ENCODE measurements at regions not wholly inside any gene's neighbourhood (a gene's known extent, or its start where the extent isn't known, plus 50 kb on each side); places are given as distances from the start of the nearest gene placed in this dataset.

DNA sequence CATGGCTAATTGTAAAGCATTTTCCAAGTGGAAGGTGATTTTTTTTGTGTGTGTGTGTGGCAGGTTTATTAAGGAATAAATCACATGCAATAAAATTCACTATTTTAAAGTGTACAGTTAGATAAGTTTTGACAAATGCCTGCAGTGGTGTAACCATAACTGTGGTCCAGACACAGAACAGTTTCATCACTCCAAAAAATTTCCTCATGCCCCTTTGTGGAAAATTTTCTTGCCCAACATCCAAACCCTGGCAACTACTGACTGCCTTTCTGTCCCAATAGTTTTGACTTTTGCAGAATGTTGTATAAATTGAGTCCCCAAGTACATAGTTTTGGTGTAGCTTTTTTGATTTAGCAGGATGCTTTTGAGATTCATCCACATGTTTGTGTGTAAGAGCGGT lies 135.1 kb upstream of the KLHL25 start:
- intact Hi-C loops (cut with micrococcal nuclease) = no loop called here
- Histone ChIP-seq H3K4me1 (no peaks in the 10 kb centered on the region), H3K9me3 (replicated peaks) (no peaks in the 10 kb centered on the region), H3K27ac (replicated peaks) (no peak overlapping the region), H3K4me3 (no peak overlapping the region), H3K27me3 (ENCODE audit: low read depth) (peaks cover 32% of the 10 kb centered on the region), H3K36me3 (no peaks in the 10 kb centered on the region)
- no peak for DNase-seq
- TF ChIP-seq, protein P1, sequence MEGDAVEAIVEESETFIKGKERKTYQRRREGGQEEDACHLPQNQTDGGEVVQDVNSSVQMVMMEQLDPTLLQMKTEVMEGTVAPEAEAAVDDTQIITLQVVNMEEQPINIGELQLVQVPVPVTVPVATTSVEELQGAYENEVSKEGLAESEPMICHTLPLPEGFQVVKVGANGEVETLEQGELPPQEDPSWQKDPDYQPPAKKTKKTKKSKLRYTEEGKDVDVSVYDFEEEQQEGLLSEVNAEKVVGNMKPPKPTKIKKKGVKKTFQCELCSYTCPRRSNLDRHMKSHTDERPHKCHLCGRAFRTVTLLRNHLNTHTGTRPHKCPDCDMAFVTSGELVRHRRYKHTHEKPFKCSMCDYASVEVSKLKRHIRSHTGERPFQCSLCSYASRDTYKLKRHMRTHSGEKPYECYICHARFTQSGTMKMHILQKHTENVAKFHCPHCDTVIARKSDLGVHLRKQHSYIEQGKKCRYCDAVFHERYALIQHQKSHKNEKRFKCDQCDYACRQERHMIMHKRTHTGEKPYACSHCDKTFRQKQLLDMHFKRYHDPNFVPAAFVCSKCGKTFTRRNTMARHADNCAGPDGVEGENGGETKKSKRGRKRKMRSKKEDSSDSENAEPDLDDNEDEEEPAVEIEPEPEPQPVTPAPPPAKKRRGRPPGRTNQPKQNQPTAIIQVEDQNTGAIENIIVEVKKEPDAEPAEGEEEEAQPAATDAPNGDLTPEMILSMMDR (IDR thresholded peaks at IDR 0.05; ENCODE audit: borderline replicate concordance) = no peak

DNA sequence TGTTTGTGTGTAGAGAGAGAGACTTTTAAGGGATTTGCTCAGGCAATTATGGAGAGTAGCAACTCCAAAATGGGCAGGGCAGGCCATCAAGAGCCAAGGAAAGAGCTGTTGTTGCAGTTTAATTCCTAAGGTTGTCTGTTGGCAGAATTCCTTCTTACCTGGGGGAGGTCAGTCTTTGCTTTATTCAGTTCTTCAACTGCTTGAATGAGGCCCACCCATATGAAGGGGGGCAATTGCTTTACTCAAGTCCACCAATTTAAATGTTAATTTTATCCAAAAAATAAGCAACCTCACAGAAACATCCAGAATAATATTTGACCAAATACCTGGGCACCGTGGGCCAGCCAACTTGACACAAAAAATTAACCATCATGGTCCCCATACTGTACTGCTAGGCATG lies 137.7 kb upstream of the KLHL25 start:
- Histone ChIP-seq H3K27me3 (ENCODE audit: low read depth) (peaks cover 22% of the 10 kb centered on the region), H3K9me3 (replicated peaks) (no peaks in the 10 kb centered on the region), H3K4me3 (no peak overlapping the region), H3K4me1 (no peaks in the 10 kb centered on the region), H3K36me3 (no peaks in the 10 kb centered on the region), H3K27ac (replicated peaks) (no peak overlapping the region)
- intact Hi-C loops (cut with micrococcal nuclease) = no loop called here
- TF ChIP-seq, protein P1 (IDR thresholded peaks at IDR 0.05; ENCODE audit: borderline replicate concordance) = no peak
- no peak for DNase-seq

DNA sequence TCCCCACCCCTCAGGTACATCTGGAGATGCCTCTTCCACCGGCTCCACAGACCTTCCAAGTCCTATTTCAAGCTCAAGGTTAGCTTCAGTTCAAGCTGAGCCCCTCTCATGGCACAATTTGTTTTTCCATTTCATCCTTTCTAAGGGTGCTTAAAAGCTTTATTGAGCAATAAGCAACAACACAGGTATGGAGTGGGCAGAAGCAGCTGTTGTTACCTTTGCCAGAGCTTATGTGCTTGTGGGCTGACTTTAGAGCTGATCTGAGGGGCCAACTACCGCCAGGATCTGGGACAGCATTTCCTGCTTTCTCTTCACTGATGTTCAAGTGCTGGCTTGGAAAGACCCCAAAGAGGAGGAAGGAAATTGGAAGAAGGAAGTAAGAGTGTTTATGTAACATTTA lies 140.0 kb upstream of the KLHL25 start:
- Histone ChIP-seq H3K9me3 (replicated peaks) (no peaks in the 10 kb centered on the region), H3K4me3 (no peak overlapping the region), H3K27me3 (ENCODE audit: low read depth) (peaks cover 22% of the 10 kb centered on the region), H3K36me3 (no peaks in the 10 kb centered on the region), H3K27ac (replicated peaks) (no peak overlapping the region), H3K4me1 (no peaks in the 10 kb centered on the region)
- intact Hi-C loops (cut with micrococcal nuclease) = no loop called here
- DNase-seq = no peak
- TF ChIP-seq, protein P1 (IDR thresholded peaks at IDR 0.05; ENCODE audit: borderline replicate concordance) = no peak

DNA sequence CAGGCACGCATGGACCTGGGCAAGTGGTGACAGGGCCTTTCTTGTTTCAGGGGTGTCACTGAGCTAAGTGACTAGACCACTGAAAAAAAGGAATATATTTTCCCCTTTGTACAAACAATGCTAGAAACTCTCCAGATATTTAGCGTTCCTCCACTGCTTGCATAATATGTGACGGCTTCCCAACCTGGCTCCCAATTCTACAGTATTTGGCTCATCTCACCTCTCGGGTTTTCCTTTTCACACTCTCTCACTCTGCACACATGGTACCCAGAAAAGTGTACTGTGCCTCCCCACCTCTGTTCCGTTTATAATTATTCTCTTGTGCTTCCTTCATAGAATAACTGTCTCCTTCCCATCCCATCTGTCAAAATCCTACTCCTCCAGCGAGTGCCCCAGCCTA lies 140.5 kb upstream of the KLHL25 start:
- intact Hi-C loops (cut with micrococcal nuclease) = no loop called here
- Histone ChIP-seq H3K9me3 (replicated peaks) (no peaks in the 10 kb centered on the region), H3K4me1 (no peaks in the 10 kb centered on the region), H3K27me3 (ENCODE audit: low read depth) (peaks cover 22% of the 10 kb centered on the region), H3K4me3 (no peak overlapping the region), H3K36me3 (no peaks in the 10 kb centered on the region), H3K27ac (replicated peaks) (no peak overlapping the region)
- TF ChIP-seq, protein P1 (IDR thresholded peaks at IDR 0.05; ENCODE audit: borderline replicate concordance) = no peak
- DNase-seq = no peak

DNA sequence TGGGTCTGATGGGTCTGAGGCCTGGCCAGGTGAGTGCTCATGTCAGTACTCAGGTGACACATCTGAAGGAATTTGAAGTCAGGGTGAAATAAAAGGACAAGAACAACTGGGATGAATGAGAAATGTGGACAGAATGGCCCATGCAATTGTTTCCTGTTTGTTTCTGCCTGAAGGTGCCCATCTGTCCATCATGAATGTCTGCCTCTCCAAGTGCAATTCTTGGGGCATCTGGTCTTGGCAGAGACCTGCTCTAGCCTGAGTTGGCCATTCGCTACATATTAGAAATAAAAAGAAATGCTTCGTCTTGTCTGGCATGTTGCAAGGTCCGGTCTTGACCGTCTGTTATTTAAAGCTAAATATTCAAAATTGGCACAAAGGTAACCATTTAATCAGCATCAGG lies 142.0 kb upstream of the AGBL1 start:
- intact Hi-C loops (cut with micrococcal nuclease) = no loop called here

More for the DNA sequence above, 142.0 kb upstream of the AGBL1 start:
- H3K27me3 ChIP-seq (ENCODE audit: low read depth) = peaks cover 8% of the 10 kb centered on the region
- H3K36me3 ChIP-seq = no peaks in the 10 kb centered on the region
- no peak overlapping the region for H3K27ac ChIP-seq (replicated peaks)
- no peaks in the 10 kb centered on the region for H3K9me3 ChIP-seq (replicated peaks)
- no peaks in the 10 kb centered on the region for H3K4me1 ChIP-seq
- no peak for DNase-seq
- H3K4me3 ChIP-seq = no peak overlapping the region
- TF ChIP-seq, protein P1 (IDR thresholded peaks at IDR 0.05; ENCODE audit: borderline replicate concordance) = no peak
